SK-N-SH (cell line): ENCODE measurements at regions not wholly inside any gene's neighbourhood (a gene's known extent, or its start where the extent isn't known, plus 50 kb on each side); places are given as distances from the start of the nearest gene placed in this dataset.

Experiments
- CTCF ChIA-PET: fragments of 300-600, 350-600 bp; formaldehyde crosslinking; extraction: SDS; loops from one replicate; lab custom pipeline; 2021; lab: Yijun Ruan, JAX
- POLR2A ChIA-PET: fragments of 350-600 bp; sonication (Branson Sonifier 250); formaldehyde crosslinking; extraction: SDS; loops from one replicate; lab custom pipeline; 2020; ENCODE audit warnings: antibody characterized with exemption, inconsistent platforms; lab: Yijun Ruan, JAX
- DNase-seq: peaks from one replicate; pipeline ENCODE4 v3.0.0; 2012
- H2AFZ ChIP-seq: fragments of 200-600 bp; sonication (generic); 2 replicates; pipeline ENCODE4 v1.8.1; 2016; ENCODE audit warnings: antibody characterized with exemption, mild to moderate bottlenecking, low read depth
- H3F3A ChIP-seq: fragments of 200-600 bp; sonication (generic); replicated peaks from 2 replicates; pipeline ENCODE3; 2016; ENCODE audit warnings: antibody characterized with exemption, mild to moderate bottlenecking; ENCODE audit not compliant: insufficient read depth
- H3K27ac ChIP-seq, 2 experiments: fragments of 200-500 bp in 1 of 2; fragments of 200-600 bp in 1 of 2; sonication (Bioruptor generic) in 1 of 2; sonication (generic), shearing (Covaris generic) in 1 of 2; 2 replicates each; pipeline versions ENCODE4 v1.5.1 to v1.6.1; 2014 to 2016; ENCODE audit warnings: low read depth in 2 of 2, inconsistent platforms in 1 of 2, low read length in 1 of 2, mild to moderate bottlenecking in 1 of 2, mixed read lengths in 1 of 2
- H3K27me3 ChIP-seq: fragments of 200-600 bp; sonication (generic), shearing (Covaris generic); 2 replicates; pipeline ENCODE4 v1.6.1; 2016; ENCODE audit warnings: mixed run types; ENCODE audit not compliant: insufficient read depth
- H3K36me3 ChIP-seq, 2 experiments: fragments of 200-500 bp in 1 of 2; fragments of 200-600 bp in 1 of 2; sonication (Bioruptor generic) in 1 of 2; sonication (generic) in 1 of 2; replicated peaks in 1 of 2; 2 replicates each; pipeline versions ENCODE3 to v1.5.1; 2014 to 2016; ENCODE audit warnings: low read length in 1 of 2, mild to moderate bottlenecking in 1 of 2; ENCODE audit not compliant: insufficient read depth in 2 of 2, control insufficient read depth in 1 of 2
- H3K4me1 ChIP-seq, 2 experiments: fragments of 200-500 bp in 1 of 2; fragments of 200-600 bp in 1 of 2; sonication (Bioruptor generic) in 1 of 2; sonication (generic), shearing (Covaris generic) in 1 of 2; 2 replicates each; pipeline versions ENCODE4 v1.5.1 to v1.6.1; 2014 to 2016; ENCODE audit warnings: low read depth in 1 of 2, low read length in 1 of 2, mixed run types in 1 of 2; ENCODE audit not compliant: insufficient read depth in 2 of 2, control insufficient read depth in 1 of 2
- H3K4me2 ChIP-seq: fragments of 200-600 bp; sonication (generic), shearing (Covaris generic); 2 replicates; pipeline ENCODE4 v1.6.1; 2017; ENCODE audit warnings: mixed run types
- H3K4me3 ChIP-seq, 2 experiments: fragments of 200-500 bp in 1 of 2; fragments of 200-600 bp in 1 of 2; sonication (Bioruptor generic) in 1 of 2; sonication (generic), shearing (Covaris generic) in 1 of 2; 2 replicates each; pipeline versions ENCODE4 v1.5.1 to v1.8.1; 2014 to 2016; ENCODE audit warnings: low read depth in 2 of 2, inconsistent platforms in 1 of 2, low read length in 1 of 2, mild to moderate bottlenecking in 1 of 2, mixed read lengths in 1 of 2, moderate library complexity in 1 of 2
- H3K79me2 ChIP-seq: fragments of 200-600 bp; sonication (generic); 2 replicates; pipeline ENCODE4 v1.8.1; 2017; ENCODE audit warnings: mild to moderate bottlenecking; ENCODE audit not compliant: insufficient read depth
- H3K9ac ChIP-seq: fragments of 200-600 bp; sonication (generic); 2 replicates; pipeline ENCODE4 v1.6.1; 2017; ENCODE audit warnings: mixed run types
- H3K9me2 ChIP-seq: fragments of 200-600 bp; sonication (generic); 2 replicates; pipeline ENCODE4 v1.6.1; 2017; ENCODE audit warnings: mixed run types
- H3K9me3 ChIP-seq: fragments of 200-600 bp; sonication (generic); 2 replicates; pipeline ENCODE4 v1.6.1; 2017; ENCODE audit warnings: mixed run types, mild to moderate bottlenecking, moderate library complexity
- H4K20me1 ChIP-seq: fragments of 200-600 bp; sonication (generic); 2 replicates; pipeline ENCODE4 v1.6.1; 2017; ENCODE audit warnings: mild to moderate bottlenecking, mixed run types; ENCODE audit not compliant: insufficient read depth
- CHD2 ChIP-seq: fragments of 150-350 bp; IDR thresholded peaks from 2 replicates; pipeline ENCODE4 v1.6.1; 2018; ENCODE audit warnings: low read length; ENCODE audit not compliant: partially characterized antibody
- ELF1 ChIP-seq: IDR thresholded peaks from 2 replicates; pipeline ENCODE4 v1.4.0; 2012
- EP300 ChIP-seq, 2 experiments: IDR thresholded peaks; 2 replicates each; pipeline versions ENCODE4 v1.4.0 to v1.6.1; 2012; ENCODE audit warnings: borderline replicate concordance in 1 of 2, low read depth in 1 of 2, low read length in 1 of 2
- FOSL2 ChIP-seq: IDR thresholded peaks from 2 replicates; pipeline ENCODE4 v1.4.0; 2012; ENCODE audit warnings: low read depth, mild to moderate bottlenecking, moderate library complexity, borderline replicate concordance
- FOXJ3 ChIP-seq: sonication (generic); formaldehyde crosslinking; IDR thresholded peaks from 2 replicates; pipeline ENCODE4 v1.5.1; 2020; ENCODE audit warnings: mild to moderate bottlenecking, missing genetic modification reagents
- FOXM1 ChIP-seq: IDR thresholded peaks from 2 replicates; pipeline ENCODE4 v1.4.0; 2012; ENCODE audit warnings: low read depth, mild to moderate bottlenecking
- GABPA ChIP-seq: IDR thresholded peaks from 2 replicates; pipeline ENCODE4 v1.4.0; 2012; ENCODE audit warnings: low read depth, mild to moderate bottlenecking
- JUND ChIP-seq: IDR thresholded peaks from 2 replicates; pipeline ENCODE4 v1.4.0; 2012
- MEF2A ChIP-seq: IDR thresholded peaks from 2 replicates; pipeline ENCODE4 v1.4.0; 2012; ENCODE audit warnings: low read depth, borderline replicate concordance
- MXI1 ChIP-seq: IDR thresholded peaks from 2 replicates; pipeline ENCODE4 v1.6.1; 2012; ENCODE audit warnings: mild to moderate bottlenecking, low read depth, low read length, improper control_type of control experiment
- NFIC ChIP-seq: IDR thresholded peaks from 2 replicates; pipeline ENCODE4 v1.4.0; 2012; ENCODE audit warnings: borderline replicate concordance
- NRF1 ChIP-seq: IDR thresholded peaks from 2 replicates; pipeline ENCODE4 v1.6.1; 2012; ENCODE audit warnings: low read depth, mild to moderate bottlenecking, low read length
- POLR2AphosphoS5 ChIP-seq: IDR thresholded peaks from 2 replicates; pipeline ENCODE4 v1.6.1; 2012; ENCODE audit warnings: low read depth, low read length
- RCOR1 ChIP-seq: fragments of 150-350 bp; IDR thresholded peaks from 2 replicates; pipeline ENCODE4 v1.6.1; 2017; ENCODE audit warnings: antibody characterized with exemption, low read length
- RFX5 ChIP-seq: IDR thresholded peaks from 2 replicates; pipeline ENCODE4 v1.6.1; 2012; ENCODE audit warnings: mild to moderate bottlenecking, improper control_type of control experiment, low read length
- SMC3 ChIP-seq: IDR thresholded peaks from 2 replicates; pipeline ENCODE4 v1.6.1; 2012; ENCODE audit warnings: low read depth, low read length, improper control_type of control experiment
- TAF1 ChIP-seq: IDR thresholded peaks from 2 replicates; pipeline ENCODE4 v1.6.1; 2012; ENCODE audit warnings: low read depth, mild to moderate bottlenecking, low read length, moderate library complexity, borderline replicate concordance
- TCF12 ChIP-seq: IDR thresholded peaks from 2 replicates; pipeline ENCODE4 v1.4.0; 2012
- TEAD4 ChIP-seq: IDR thresholded peaks from 2 replicates; pipeline ENCODE4 v1.4.0; 2012; ENCODE audit warnings: mild to moderate bottlenecking, borderline replicate concordance; ENCODE audit not compliant: insufficient read depth
- YY1 ChIP-seq: IDR thresholded peaks from 2 replicates; pipeline ENCODE4 v1.4.0; 2012; ENCODE audit warnings: low read depth, mild to moderate bottlenecking
- TF ChIP-seq, protein P1 (sequence below): fragments of 200-600 bp; sonication (generic); IDR thresholded peaks from 2 replicates; pipeline ENCODE4 v1.6.1; 2017; ENCODE audit warnings: antibody characterized with exemption, mild to moderate bottlenecking, moderate library complexity
- TF ChIP-seq, protein P2 (sequence below): IDR thresholded peaks from 2 replicates; pipeline ENCODE4; 2012
- TF ChIP-seq, protein P3 (sequence below): IDR thresholded peaks from 2 replicates; pipeline ENCODE4 v1.4.0; 2012; ENCODE audit warnings: low read depth, borderline replicate concordance

DNA sequence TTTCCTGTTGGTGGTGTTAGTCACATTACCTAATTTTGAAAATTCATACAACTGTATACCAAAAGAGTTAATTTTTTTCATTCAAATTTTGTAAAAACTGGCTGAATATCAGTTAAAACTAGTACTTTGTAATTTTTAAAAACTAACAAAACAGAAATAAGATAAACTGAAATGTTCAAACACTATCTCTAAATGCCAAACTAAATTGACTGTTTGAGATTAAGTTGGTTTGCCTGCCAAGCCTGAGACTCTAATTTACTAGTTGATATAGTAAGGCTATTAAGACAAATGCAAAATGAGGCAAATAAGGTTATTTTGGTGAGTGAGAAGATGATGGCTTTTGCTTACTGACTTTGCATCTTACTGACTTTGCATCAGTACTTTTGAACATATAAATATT, 1134.9 kb upstream of the LRRN3 start:
- Histone ChIP-seq H4K20me1 (no peaks in the 10 kb centered on the region), H3K27ac (no peak overlapping the region), H3K9me2 (no peaks in the 10 kb centered on the region), H3K79me2 (no peaks in the 10 kb centered on the region), H3K4me2 (no peak overlapping the region), H3K27me3 (no peaks in the 10 kb centered on the region), H3F3A (no peaks in the 10 kb centered on the region), H2AFZ (no peak overlapping the region), H3K9me3 (no peaks in the 10 kb centered on the region), H3K4me3 (no peak overlapping the region), H3K9ac (no peak overlapping the region), H3K36me3 (no peaks in the 10 kb centered on the region), H3K4me1 (no peaks in the 10 kb centered on the region)
- DNase-seq = no peak
- TF ChIP-seq TEAD4 (no peak), TCF12 (no peak), FOXM1 (no peak), RFX5 (no peak), MEF2A (no peak), FOSL2 (no peak), POLR2AphosphoS5 (no peak), NFIC (no peak), RCOR1 (no peak), ELF1 (no peak), SMC3 (no peak), CHD2 (no peak), MXI1 (no peak), FOXJ3 (no peak)
- TF ChIP-seq, protein P1, sequence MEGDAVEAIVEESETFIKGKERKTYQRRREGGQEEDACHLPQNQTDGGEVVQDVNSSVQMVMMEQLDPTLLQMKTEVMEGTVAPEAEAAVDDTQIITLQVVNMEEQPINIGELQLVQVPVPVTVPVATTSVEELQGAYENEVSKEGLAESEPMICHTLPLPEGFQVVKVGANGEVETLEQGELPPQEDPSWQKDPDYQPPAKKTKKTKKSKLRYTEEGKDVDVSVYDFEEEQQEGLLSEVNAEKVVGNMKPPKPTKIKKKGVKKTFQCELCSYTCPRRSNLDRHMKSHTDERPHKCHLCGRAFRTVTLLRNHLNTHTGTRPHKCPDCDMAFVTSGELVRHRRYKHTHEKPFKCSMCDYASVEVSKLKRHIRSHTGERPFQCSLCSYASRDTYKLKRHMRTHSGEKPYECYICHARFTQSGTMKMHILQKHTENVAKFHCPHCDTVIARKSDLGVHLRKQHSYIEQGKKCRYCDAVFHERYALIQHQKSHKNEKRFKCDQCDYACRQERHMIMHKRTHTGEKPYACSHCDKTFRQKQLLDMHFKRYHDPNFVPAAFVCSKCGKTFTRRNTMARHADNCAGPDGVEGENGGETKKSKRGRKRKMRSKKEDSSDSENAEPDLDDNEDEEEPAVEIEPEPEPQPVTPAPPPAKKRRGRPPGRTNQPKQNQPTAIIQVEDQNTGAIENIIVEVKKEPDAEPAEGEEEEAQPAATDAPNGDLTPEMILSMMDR = no peak
- TF ChIP-seq, protein P2, sequence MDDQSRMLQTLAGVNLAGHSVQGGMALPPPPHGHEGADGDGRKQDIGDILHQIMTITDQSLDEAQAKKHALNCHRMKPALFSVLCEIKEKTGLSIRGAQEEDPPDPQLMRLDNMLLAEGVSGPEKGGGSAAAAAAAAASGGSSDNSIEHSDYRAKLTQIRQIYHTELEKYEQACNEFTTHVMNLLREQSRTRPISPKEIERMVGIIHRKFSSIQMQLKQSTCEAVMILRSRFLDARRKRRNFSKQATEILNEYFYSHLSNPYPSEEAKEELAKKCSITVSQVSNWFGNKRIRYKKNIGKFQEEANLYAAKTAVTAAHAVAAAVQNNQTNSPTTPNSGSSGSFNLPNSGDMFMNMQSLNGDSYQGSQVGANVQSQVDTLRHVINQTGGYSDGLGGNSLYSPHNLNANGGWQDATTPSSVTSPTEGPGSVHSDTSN = no peak
- ChIA-PET POLR2A (no interaction called here), CTCF (no interaction called here)

DNA sequence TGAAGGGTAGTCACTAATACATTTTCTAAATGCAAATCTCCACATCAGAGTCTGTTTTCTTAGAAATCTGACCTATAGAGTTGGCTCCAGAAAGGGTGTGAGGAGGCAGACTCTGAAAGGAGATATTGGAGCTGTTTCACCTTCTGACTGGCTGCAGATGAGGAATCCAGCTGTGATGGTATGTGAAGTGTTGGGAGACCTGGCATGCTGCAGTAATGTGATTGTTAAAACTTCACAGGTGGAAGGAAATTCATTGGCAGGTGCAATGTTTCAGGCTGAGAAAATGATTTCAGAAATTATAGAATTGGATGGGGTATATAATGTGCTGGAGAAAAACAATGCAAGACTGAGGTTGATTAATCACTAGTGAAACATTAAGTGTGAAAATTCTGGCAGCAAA, 1134.0 kb upstream of the LRRN3 start:
- H3K27me3 ChIP-seq = no peaks in the 10 kb centered on the region
- no peak for DNase-seq
- H3K4me2 ChIP-seq = no peak overlapping the region
- H3K36me3 ChIP-seq = no peaks in the 10 kb centered on the region
- H3K79me2 ChIP-seq = no peaks in the 10 kb centered on the region
- no peaks in the 10 kb centered on the region for H3F3A ChIP-seq
- TF ChIP-seq, protein P3, sequence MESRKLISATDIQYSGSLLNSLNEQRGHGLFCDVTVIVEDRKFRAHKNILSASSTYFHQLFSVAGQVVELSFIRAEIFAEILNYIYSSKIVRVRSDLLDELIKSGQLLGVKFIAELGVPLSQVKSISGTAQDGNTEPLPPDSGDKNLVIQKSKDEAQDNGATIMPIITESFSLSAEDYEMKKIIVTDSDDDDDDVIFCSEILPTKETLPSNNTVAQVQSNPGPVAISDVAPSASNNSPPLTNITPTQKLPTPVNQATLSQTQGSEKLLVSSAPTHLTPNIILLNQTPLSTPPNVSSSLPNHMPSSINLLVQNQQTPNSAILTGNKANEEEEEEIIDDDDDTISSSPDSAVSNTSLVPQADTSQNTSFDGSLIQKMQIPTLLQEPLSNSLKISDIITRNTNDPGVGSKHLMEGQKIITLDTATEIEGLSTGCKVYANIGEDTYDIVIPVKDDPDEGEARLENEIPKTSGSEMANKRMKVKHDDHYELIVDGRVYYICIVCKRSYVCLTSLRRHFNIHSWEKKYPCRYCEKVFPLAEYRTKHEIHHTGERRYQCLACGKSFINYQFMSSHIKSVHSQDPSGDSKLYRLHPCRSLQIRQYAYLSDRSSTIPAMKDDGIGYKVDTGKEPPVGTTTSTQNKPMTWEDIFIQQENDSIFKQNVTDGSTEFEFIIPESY = no peak
- TF ChIP-seq YY1 (no peak), TCF12 (no peak), FOXM1 (no peak), FOXJ3 (no peak), NRF1 (no peak), GABPA (no peak), JUND (no peak), TAF1 (no peak), FOSL2 (no peak), EP300 (IDR thresholded peaks at IDR 0.05; ENCODE audit: borderline replicate concordance in 1 of 2, low read depth in 1 of 2, low read length in 1 of 2) (no peak), CHD2 (no peak)
- TF ChIP-seq, protein P1 = no peak
- CTCF ChIA-PET = no interaction called here
- H3K27ac ChIP-seq = no peak overlapping the region
- H3K9me3 ChIP-seq = no peaks in the 10 kb centered on the region
- H3K4me3 ChIP-seq = no peak overlapping the region
- no peak overlapping the region for H3K9ac ChIP-seq
- H2AFZ ChIP-seq = no peak overlapping the region
- H3K4me1 ChIP-seq = no peaks in the 10 kb centered on the region
- POLR2A ChIA-PET = no interaction called here
- H3K9me2 ChIP-seq = no peaks in the 10 kb centered on the region
- no peaks in the 10 kb centered on the region for H4K20me1 ChIP-seq
